IPS DF 19.7 (cell line): ENCODE measurements at regions not wholly inside any gene's neighbourhood (a gene's known extent, or its start where the extent isn't known, plus 50 kb on each side); places are given as distances from the start of the nearest gene placed in this dataset.

Experiments
- DNase-seq: peaks from one replicate; pipeline ENCODE4 v3.0.0-alpha.2; 2013; ENCODE audit warnings: low read depth, low spot score

DNA sequence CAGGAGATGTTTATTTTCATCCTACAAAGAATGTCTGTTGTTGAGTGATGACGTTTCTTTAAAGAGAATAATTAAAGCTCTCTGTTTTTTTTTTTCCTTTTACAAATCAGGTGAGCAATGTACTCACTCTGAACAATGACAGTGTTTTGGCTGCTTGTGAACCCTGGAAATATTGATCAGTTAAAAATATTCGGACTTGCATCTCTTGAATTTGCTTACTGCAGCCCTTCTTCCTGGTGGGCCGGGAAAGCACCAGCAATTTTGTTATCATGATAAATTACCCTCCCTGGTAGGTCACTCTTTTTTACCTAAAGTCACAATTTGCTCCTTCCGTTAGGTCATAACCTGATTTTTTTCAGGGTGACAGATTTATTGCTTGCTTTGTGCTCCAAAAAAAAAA lies 72.3 kb upstream of the NR5A2 start:
- no peak for DNase-seq

GRCh38 chr1:199956005-199956404 lies 71.5 kb upstream of the NR5A2 start:
- DNase-seq, result no peak

DNA sequence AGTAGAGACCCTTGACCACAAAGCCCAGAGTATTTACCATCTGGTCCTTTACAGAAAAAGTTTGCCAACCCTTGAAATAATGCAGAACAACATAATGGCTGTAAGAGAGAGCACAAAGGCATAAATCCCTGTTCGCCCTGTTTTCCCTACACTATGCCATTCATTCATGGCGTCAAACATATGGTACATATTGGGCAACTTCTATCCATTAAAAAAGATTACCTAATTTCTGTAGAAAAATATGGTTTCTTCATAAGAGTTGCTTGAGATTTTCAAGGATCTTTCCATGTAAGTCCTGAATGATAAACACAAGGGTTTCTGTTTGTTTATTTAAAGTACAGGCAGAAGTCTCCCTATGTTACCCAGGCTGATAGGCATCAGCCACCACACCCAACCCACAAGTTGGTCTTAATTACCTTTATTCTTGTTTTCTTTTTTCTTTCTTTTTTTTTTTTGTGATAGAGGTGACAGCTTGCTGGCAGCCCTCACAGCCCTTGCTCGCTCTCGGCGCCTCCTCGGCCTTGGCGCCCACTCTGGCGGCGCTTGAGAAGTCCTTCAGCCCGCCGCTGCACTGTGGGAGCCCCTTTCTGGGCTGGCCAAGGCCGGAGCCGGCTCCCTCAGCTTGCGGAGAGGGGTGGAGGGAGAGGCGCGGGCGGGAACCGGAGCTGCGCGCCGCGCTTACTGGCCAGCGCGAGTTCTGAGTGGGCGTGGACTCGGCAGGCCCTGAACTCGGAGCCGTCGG lies 68.3 kb upstream of the NR5A2 start:
- DNase-seq, result no peak

- DNase-seq, result no peak
Measured at GRCh38 chr1:199959775-199960110, 67.8 kb upstream of the NR5A2 start.

GRCh38 chr1:199970125-199970524 lies 57.4 kb upstream of the NR5A2 start:
- DNase-seq, result no peak

DNA sequence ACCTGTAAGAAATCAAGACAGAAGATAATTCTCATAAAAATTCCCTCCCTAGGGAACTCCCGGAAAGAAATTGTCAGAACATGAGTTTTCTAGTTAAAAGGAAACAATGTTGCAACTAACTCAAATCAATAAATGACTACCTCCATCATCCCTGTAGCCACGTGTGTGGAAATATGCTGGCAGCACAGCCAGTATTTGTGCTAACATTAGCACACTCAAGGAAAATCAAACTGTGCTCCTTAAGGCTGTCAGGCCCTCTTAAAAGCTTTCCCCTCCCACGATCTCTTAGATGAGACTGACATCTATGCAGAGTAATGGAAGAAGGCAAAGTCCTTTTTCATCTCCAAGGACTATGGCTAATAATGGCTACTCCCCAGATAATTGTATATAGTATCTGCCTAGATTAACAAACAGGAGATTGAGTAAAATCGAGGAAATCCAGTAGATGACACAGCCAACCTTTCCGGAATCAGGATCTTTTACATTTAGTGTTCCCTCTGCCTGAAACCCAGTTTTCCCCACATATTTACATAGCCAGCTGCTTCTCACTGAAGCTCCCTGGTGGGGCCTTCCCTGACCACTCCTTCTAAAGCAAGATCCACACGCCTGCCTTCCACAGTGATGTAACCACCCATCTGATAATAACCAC lies 50.9 kb upstream of the NR5A2 start:
- no peak for DNase-seq
